ENCODE measurements at regions not wholly inside any gene's neighbourhood (a gene's known extent, or its start where the extent isn't known, plus 50 kb on each side); places are given as distances from the start of the nearest gene placed in this dataset.

GRCh38 chr3:40731445-40731844, 206.7 kb downstream of the ZNF621 start:
- Histone ChIP-seq H3K27me3 (no peaks in the 10 kb centered on the region), H3K27ac (no peak overlapping the region), H3K4me1 (no peaks in the 10 kb centered on the region), H3K9me3 (peaks cover 7% of the 10 kb centered on the region), H3K36me3 (no peaks in the 10 kb centered on the region), H3K4me3 (no peak overlapping the region)
- no peak for TF ChIP-seq CTCF (IDR thresholded peaks at IDR 0.05)
- no peak for TF ChIP-seq POLR2A (IDR thresholded peaks at IDR 0.05)
- no peak for TF ChIP-seq POLR2AphosphoS5 (IDR thresholded peaks at IDR 0.05; ENCODE audit: insufficient read depth in 1 of 2, low read depth in 1 of 2)
- intact Hi-C loops (cut with DNase I) = no loop called here
- DNase-seq (ENCODE audit: extremely low spot score in 2 of 2) = no peak

GRCh38 chr3:40736943-40737342, 212.2 kb downstream of the ZNF621 start:
- no peaks in the 10 kb centered on the region for H3K27me3 ChIP-seq
- no peak for DNase-seq (ENCODE audit: extremely low spot score in 2 of 2)
- no peaks in the 10 kb centered on the region for H3K4me1 ChIP-seq
- H3K4me3 ChIP-seq = no peak overlapping the region
- H3K9me3 ChIP-seq = no peaks in the 10 kb centered on the region
- H3K36me3 ChIP-seq = no peaks in the 10 kb centered on the region
- intact Hi-C loops (cut with DNase I) = no loop called here
- TF ChIP-seq POLR2A (IDR thresholded peaks at IDR 0.05) (no peak), POLR2AphosphoS5 (IDR thresholded peaks at IDR 0.05; ENCODE audit: insufficient read depth in 1 of 2, low read depth in 1 of 2) (no peak), CTCF (IDR thresholded peaks at IDR 0.05) (no peak)
- no peak overlapping the region for H3K27ac ChIP-seq

- TF ChIP-seq POLR2AphosphoS5 (IDR thresholded peaks at IDR 0.05; ENCODE audit: insufficient read depth in 1 of 2, low read depth in 1 of 2) (no peak), POLR2A (IDR thresholded peaks at IDR 0.05) (no peak), CTCF (IDR thresholded peaks at IDR 0.05) (no peak)
These were observed 212.6 kb downstream of the ZNF621 start for GRCh38 chr3:40737343-40737742.

GRCh38 chr3:40739971-40740370, 215.2 kb downstream of the ZNF621 start:
- Histone ChIP-seq H3K27me3 (no peaks in the 10 kb centered on the region), H3K36me3 (no peaks in the 10 kb centered on the region), H3K9me3 (no peaks in the 10 kb centered on the region), H3K4me1 (no peaks in the 10 kb centered on the region), H3K27ac (no peak overlapping the region), H3K4me3 (no peak overlapping the region)
- intact Hi-C loops (cut with DNase I) = no loop called here
- DNase-seq (ENCODE audit: extremely low spot score in 2 of 2) = no peak
- TF ChIP-seq POLR2AphosphoS5 (IDR thresholded peaks at IDR 0.05; ENCODE audit: insufficient read depth in 1 of 2, low read depth in 1 of 2) (no peak), POLR2A (IDR thresholded peaks at IDR 0.05) (no peak), CTCF (IDR thresholded peaks at IDR 0.05) (no peak)

More at GRCh38 chr3:40737343-40737742, 212.6 kb downstream of the ZNF621 start:
- Histone ChIP-seq H3K27me3 (no peaks in the 10 kb centered on the region), H3K4me3 (no peak overlapping the region), H3K27ac (no peak overlapping the region), H3K4me1 (no peaks in the 10 kb centered on the region), H3K9me3 (no peaks in the 10 kb centered on the region), H3K36me3 (no peaks in the 10 kb centered on the region)
- intact Hi-C loops (cut with DNase I) = no loop called here
- no peak for DNase-seq (ENCODE audit: extremely low spot score in 2 of 2)

- Histone ChIP-seq H3K36me3 (no peaks in the 10 kb centered on the region), H3K4me1 (no peaks in the 10 kb centered on the region), H3K27me3 (no peaks in the 10 kb centered on the region), H3K27ac (no peak overlapping the region), H3K9me3 (no peaks in the 10 kb centered on the region), H3K4me3 (no peak overlapping the region)
- no peak for DNase-seq (ENCODE audit: extremely low spot score in 2 of 2)
- TF ChIP-seq POLR2A (IDR thresholded peaks at IDR 0.05) = no peak
- no peak for TF ChIP-seq POLR2AphosphoS5 (IDR thresholded peaks at IDR 0.05; ENCODE audit: insufficient read depth in 1 of 2, low read depth in 1 of 2)
- no peak for TF ChIP-seq CTCF (IDR thresholded peaks at IDR 0.05)
- intact Hi-C loops (cut with DNase I) = no loop called here
These were observed 217.0 kb downstream of the ZNF621 start for GRCh38 chr3:40741729-40742128.
